ENCODE measurements at regions not wholly inside any gene's neighbourhood (a gene's known extent, or its start where the extent isn't known, plus 50 kb on each side); places are given as distances from the start of the nearest gene placed in this dataset.

DNA sequence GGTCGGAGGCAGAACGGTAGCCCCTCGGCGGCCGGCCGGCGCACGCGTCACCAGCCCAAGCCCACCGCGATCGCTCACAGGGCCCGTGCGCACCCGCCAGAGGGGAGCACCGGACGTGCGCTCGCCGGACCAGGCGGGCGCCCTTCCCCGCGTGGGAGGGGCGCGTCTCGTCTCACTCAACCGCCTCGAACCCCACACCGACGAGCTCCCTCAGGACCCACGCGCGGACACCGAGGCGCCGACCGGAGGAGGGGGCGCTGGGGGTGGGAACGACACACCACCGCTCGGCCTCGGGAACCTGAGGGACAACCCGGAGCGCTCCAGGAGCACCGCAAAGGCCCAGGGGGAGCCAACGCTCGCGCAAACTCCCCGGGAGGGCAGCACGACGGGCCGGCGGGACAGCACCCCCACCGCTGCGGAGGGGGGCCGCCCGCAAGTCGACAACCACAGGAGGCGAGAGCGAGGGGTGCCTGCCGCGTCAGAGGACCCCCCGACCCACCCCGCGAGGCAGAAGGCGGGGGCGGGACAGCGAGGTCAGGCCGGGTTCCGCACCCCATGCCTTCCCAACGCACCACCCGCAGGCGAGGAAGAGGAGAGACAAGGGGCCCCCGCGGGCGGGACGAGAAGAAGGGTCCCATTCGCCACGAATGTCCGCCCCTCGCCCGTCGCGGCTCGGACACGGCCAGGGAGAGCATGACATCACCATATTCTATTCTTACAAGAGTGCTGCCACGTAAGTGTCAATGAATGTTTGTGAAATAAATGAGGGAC lies 512.7 kb upstream of the ZNF337 start:
- TF ChIP-seq, protein P1, sequence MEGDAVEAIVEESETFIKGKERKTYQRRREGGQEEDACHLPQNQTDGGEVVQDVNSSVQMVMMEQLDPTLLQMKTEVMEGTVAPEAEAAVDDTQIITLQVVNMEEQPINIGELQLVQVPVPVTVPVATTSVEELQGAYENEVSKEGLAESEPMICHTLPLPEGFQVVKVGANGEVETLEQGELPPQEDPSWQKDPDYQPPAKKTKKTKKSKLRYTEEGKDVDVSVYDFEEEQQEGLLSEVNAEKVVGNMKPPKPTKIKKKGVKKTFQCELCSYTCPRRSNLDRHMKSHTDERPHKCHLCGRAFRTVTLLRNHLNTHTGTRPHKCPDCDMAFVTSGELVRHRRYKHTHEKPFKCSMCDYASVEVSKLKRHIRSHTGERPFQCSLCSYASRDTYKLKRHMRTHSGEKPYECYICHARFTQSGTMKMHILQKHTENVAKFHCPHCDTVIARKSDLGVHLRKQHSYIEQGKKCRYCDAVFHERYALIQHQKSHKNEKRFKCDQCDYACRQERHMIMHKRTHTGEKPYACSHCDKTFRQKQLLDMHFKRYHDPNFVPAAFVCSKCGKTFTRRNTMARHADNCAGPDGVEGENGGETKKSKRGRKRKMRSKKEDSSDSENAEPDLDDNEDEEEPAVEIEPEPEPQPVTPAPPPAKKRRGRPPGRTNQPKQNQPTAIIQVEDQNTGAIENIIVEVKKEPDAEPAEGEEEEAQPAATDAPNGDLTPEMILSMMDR (IDR thresholded peaks at IDR 0.05), result no peak
- no peak for TF ChIP-seq POLR2A (IDR thresholded peaks at IDR 0.05)
